Keratinocyte (primary cell): ENCODE measurements at regions not wholly inside any gene's neighbourhood (a gene's known extent, or its start where the extent isn't known, plus 50 kb on each side); places are given as distances from the start of the nearest gene placed in this dataset.

Source experiments
- DNase-seq: peaks from one replicate; pipeline ENCODE4 v3.0.0-alpha.2; 2011; ENCODE audit warnings: low read depth, missing footprints, low spot score
- FAIRE-seq: peaks from 2 replicates; lab custom pipeline; 2011; peaks lifted over from hg19 to GRCh38; lab: Jason Lieb, UNC
- H2AFZ ChIP-seq: 2 replicates; pipeline ENCODE4 v1.6.0; 2012; ENCODE audit warnings: low read length, control low read depth, inconsistent platforms; ENCODE audit not compliant: control insufficient read depth
- H3K27ac ChIP-seq: 2 replicates; pipeline ENCODE4 v1.5.1; 2011; ENCODE audit warnings: low read length; ENCODE audit not compliant: control insufficient read depth, insufficient read depth
- H3K27me3 ChIP-seq: 3 replicates; pipeline ENCODE4 v1.6.0; 2011; ENCODE audit warnings: low read length; ENCODE audit not compliant: control insufficient read depth, insufficient read depth; ENCODE audit errors: extremely low read depth
- H3K36me3 ChIP-seq, 2 experiments: 2 replicates in 1 of 2; 3 replicates in 1 of 2; pipeline ENCODE4 v1.5.1; 2011; ENCODE audit warnings: low read length in 2 of 2, mild to moderate bottlenecking in 1 of 2; ENCODE audit not compliant: control insufficient read depth in 2 of 2, insufficient read depth in 2 of 2; ENCODE audit errors: extremely low read depth in 1 of 2
- H3K4me1 ChIP-seq: 3 replicates; pipeline ENCODE4 v1.5.1; 2011; ENCODE audit warnings: low read length; ENCODE audit not compliant: control insufficient read depth, insufficient read depth; ENCODE audit errors: extremely low read depth
- H3K4me2 ChIP-seq: 3 replicates; pipeline ENCODE4 v1.6.0; 2011; ENCODE audit warnings: low read depth, low read length; ENCODE audit not compliant: control insufficient read depth, insufficient read depth; ENCODE audit errors: extremely low read depth
- H3K4me3 ChIP-seq, 3 experiments: fragments of 200-600 bp in 1 of 3; sonication (generic) in 1 of 3; 2 replicates in 2 of 3; 3 replicates in 1 of 3; pipeline ENCODE4 v1.5.1; 2011 to 2016; ENCODE audit warnings: low read length in 3 of 3, mild to moderate bottlenecking in 3 of 3, control low read depth in 2 of 3, inconsistent platforms in 1 of 3, low read depth in 1 of 3, mixed read lengths in 1 of 3, mixed run types in 1 of 3, moderate library complexity in 1 of 3; ENCODE audit not compliant: control insufficient read depth in 2 of 3, insufficient read depth in 2 of 3; ENCODE audit errors: extremely low read depth in 1 of 3
- H3K79me2 ChIP-seq: 2 replicates; pipeline ENCODE4 v1.6.0; 2012; ENCODE audit warnings: low read length; ENCODE audit not compliant: control insufficient read depth, insufficient read depth
- H3K9ac ChIP-seq: 3 replicates; pipeline ENCODE4 v1.6.0; 2011; ENCODE audit warnings: low read length; ENCODE audit not compliant: control insufficient read depth, insufficient read depth; ENCODE audit errors: extremely low read depth
- H3K9me1 ChIP-seq: 3 replicates; pipeline ENCODE4 v1.6.0; 2011; ENCODE audit warnings: low read length; ENCODE audit not compliant: control insufficient read depth, insufficient read depth; ENCODE audit errors: extremely low read depth
- H3K9me3 ChIP-seq: 2 replicates; pipeline ENCODE4 v1.5.1; 2012; ENCODE audit warnings: low read depth, low read length; ENCODE audit not compliant: control insufficient read depth
- H4K20me1 ChIP-seq: 3 replicates; pipeline ENCODE4 v1.6.0; 2011; ENCODE audit warnings: low read length; ENCODE audit not compliant: control insufficient read depth, insufficient read depth; ENCODE audit errors: extremely low read depth
- CTCF ChIP-seq, 3 experiments: IDR thresholded peaks in 1 of 3; conservative IDR thresholded peaks in 1 of 3; optimal IDR thresholded peaks in 1 of 3; 2 replicates in 2 of 3; 3 replicates in 1 of 3; pipeline versions ENCODE3 to v1.5.1; 2011; ENCODE audit warnings: low read length in 3 of 3, mild to moderate bottlenecking in 3 of 3, moderate library complexity in 2 of 3, control low read depth in 1 of 3, inconsistent platforms in 1 of 3; ENCODE audit not compliant: insufficient read depth in 2 of 3; ENCODE audit errors: extremely low read depth in 1 of 3
- EZH2 ChIP-seq: IDR thresholded peaks from one replicate; pipeline ENCODE4 v1.6.1; 2012; ENCODE audit warnings: inconsistent platforms, mild to moderate bottlenecking, low read length, moderate library complexity
- dilution Hi-C: fragments of 300-500 bp; cut with MboI; formaldehyde crosslinking; loops from one replicate; pipeline ENCODE4 v1.7.0; 2020; ENCODE audit warnings: low sequenced_read_pairs; ENCODE audit not compliant: extremely low pct_ligation_motif_present

GRCh38 chr2:152254486-152254885 is 78.9 kb upstream of the STAM2 start:
- Histone ChIP-seq H3K9me1 (no peaks in the 10 kb centered on the region), H4K20me1 (no peaks in the 10 kb centered on the region), H3K9ac (no peak overlapping the region), H3K4me1 (no peaks in the 10 kb centered on the region), H3K27me3 (no peaks in the 10 kb centered on the region), H2AFZ (no peak overlapping the region), H3K4me3 (no peak overlapping the region), H3K36me3 (no peaks in the 10 kb centered on the region), H3K9me3 (no peaks in the 10 kb centered on the region), H3K27ac (no peak overlapping the region), H3K4me2 (no peak overlapping the region), H3K79me2 (no peaks in the 10 kb centered on the region)
- DNase-seq, result no peak
- TF ChIP-seq CTCF (optimal IDR thresholded peaks at IDR 0.05 in 1 of 3, IDR thresholded peaks at IDR 0.05 in 1 of 3, conservative IDR thresholded peaks at IDR 0.05 in 1 of 3; ENCODE audit: extremely low read depth in 1 of 3, insufficient read depth in 2 of 3, low read length in 3 of 3) (no peak), EZH2 (no peak)
- no peak for FAIRE-seq
- dilution Hi-C loops, result no loop called here

- H3K9me1 ChIP-seq, result no peaks in the 10 kb centered on the region
- no peaks in the 10 kb centered on the region for H3K27me3 ChIP-seq
- no peaks in the 10 kb centered on the region for H3K4me1 ChIP-seq
- no peak overlapping the region for H3K9ac ChIP-seq
- DNase-seq (no peak), FAIRE-seq (no peak)
- H3K9me3 ChIP-seq, result no peaks in the 10 kb centered on the region
- H4K20me1 ChIP-seq, result no peaks in the 10 kb centered on the region
- no peaks in the 10 kb centered on the region for H3K36me3 ChIP-seq
- dilution Hi-C loops, result no loop called here
- H3K79me2 ChIP-seq, result no peaks in the 10 kb centered on the region
- TF ChIP-seq CTCF (optimal IDR thresholded peaks at IDR 0.05 in 1 of 3, IDR thresholded peaks at IDR 0.05 in 1 of 3, conservative IDR thresholded peaks at IDR 0.05 in 1 of 3; ENCODE audit: extremely low read depth in 1 of 3, insufficient read depth in 2 of 3, low read length in 3 of 3) (no peak), EZH2 (no peak)
- H3K27ac ChIP-seq, result no peak overlapping the region
- H3K4me3 ChIP-seq, result no peak overlapping the region
- no peak overlapping the region for H3K4me2 ChIP-seq
- H2AFZ ChIP-seq, result no peak overlapping the region
These were observed 79.4 kb upstream of the STAM2 start for GRCh38 chr2:152254976-152255375.
